ENCODE measurements at regions not wholly inside any gene's neighbourhood (a gene's known extent, or its start where the extent isn't known, plus 50 kb on each side); places are given as distances from the start of the nearest gene placed in this dataset.
"Not testable (repeated sequence)": the region's sequence is repeated elsewhere in the genome, so short reads cannot be mapped to it uniquely, and the experiment has no call there.

DNA sequence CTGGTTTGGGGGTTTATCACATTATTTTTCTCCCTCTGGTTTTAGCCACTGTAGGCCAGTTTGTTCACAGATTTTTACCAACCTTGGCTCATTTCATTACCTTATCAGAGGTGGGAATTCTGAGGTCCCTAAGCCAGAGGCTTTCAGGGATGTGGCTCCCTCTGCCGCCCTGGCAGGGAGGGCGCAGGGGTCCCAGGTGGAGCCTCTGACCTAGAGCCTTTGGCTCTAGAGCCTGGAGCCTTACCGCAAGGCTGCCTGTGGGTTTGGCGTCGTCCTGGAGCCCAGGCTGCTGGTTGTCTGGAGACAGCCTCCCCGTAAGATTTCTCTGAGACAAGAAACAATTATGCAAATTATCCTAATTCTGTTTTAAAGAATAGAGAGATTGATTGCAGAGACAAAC, 188.0 kb downstream of the LMLN start:
- not testable (repeated sequence) for H3K27ac ChIP-seq (ENCODE audit: low read length); H3K27me3 ChIP-seq (ENCODE audit: control insufficient read depth, insufficient read depth, low read length); H3K9me3 ChIP-seq (ENCODE audit: control insufficient read depth, insufficient read depth, low read length); H3K36me3 ChIP-seq (ENCODE audit: control insufficient read depth, insufficient read depth, low read length); H3K4me3 ChIP-seq (ENCODE audit: low read length); H3K4me1 ChIP-seq (ENCODE audit: control insufficient read depth, insufficient read depth, low read length); DNase-seq (ENCODE audit: low read depth, low spot score)
- WGBS (ENCODE audit: insufficient coverage, insufficient read length): no CpG with 5 or more reads among the region's 6 CpGs

GRCh38 chr3:198149904-198150303, 189.9 kb downstream of the LMLN start:
- H3K4me3 ChIP-seq (ENCODE audit: low read length); H3K27me3 ChIP-seq (ENCODE audit: control insufficient read depth, insufficient read depth, low read length); H3K4me1 ChIP-seq (ENCODE audit: control insufficient read depth, insufficient read depth, low read length); H3K9me3 ChIP-seq (ENCODE audit: control insufficient read depth, insufficient read depth, low read length); H3K27ac ChIP-seq (ENCODE audit: low read length); DNase-seq (ENCODE audit: low read depth, low spot score); H3K36me3 ChIP-seq (ENCODE audit: control insufficient read depth, insufficient read depth, low read length): not testable (repeated sequence)
- WGBS (ENCODE audit: insufficient coverage, insufficient read length): no CpG with 5 or more reads among the region's 5 CpGs

DNA sequence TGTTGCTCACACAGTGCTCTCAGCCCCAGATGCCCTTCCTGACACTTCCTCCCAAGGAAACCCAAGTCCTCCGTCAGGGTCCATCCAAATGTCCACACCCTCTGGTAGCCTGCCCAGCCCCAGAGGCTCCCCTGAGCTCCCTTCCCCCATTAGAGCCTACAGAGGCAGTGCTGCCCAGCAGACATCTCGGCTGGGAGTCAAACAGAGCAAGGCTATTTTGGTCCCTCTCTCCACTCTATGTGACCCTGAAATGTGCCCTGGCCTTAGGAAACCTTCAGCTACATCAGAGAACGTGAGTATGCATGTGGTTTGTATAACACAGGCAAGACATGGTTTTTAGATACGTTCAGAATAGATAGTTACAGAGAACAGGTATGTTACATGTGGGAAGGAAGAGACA, 191.8 kb downstream of the LMLN start:
- WGBS (ENCODE audit: insufficient coverage, insufficient read length): no CpG with 5 or more reads among the region's 4 CpGs
- H3K4me1 ChIP-seq (ENCODE audit: control insufficient read depth, insufficient read depth, low read length); H3K27ac ChIP-seq (ENCODE audit: low read length); H3K36me3 ChIP-seq (ENCODE audit: control insufficient read depth, insufficient read depth, low read length); DNase-seq (ENCODE audit: low read depth, low spot score); H3K4me3 ChIP-seq (ENCODE audit: low read length); H3K9me3 ChIP-seq (ENCODE audit: control insufficient read depth, insufficient read depth, low read length); H3K27me3 ChIP-seq (ENCODE audit: control insufficient read depth, insufficient read depth, low read length): not testable (repeated sequence)

GRCh38 chr3:198155771-198156170, 195.8 kb downstream of the LMLN start:
- no CpG with 5 or more reads among the region's 7 CpGs for WGBS (ENCODE audit: insufficient coverage, insufficient read length)
- DNase-seq (ENCODE audit: low read depth, low spot score); H3K4me3 ChIP-seq (ENCODE audit: low read length); H3K36me3 ChIP-seq (ENCODE audit: control insufficient read depth, insufficient read depth, low read length); H3K27ac ChIP-seq (ENCODE audit: low read length); H3K27me3 ChIP-seq (ENCODE audit: control insufficient read depth, insufficient read depth, low read length); H3K9me3 ChIP-seq (ENCODE audit: control insufficient read depth, insufficient read depth, low read length); H3K4me1 ChIP-seq (ENCODE audit: control insufficient read depth, insufficient read depth, low read length): not testable (repeated sequence)

- H3K36me3 ChIP-seq (ENCODE audit: control insufficient read depth, insufficient read depth, low read length); H3K9me3 ChIP-seq (ENCODE audit: control insufficient read depth, insufficient read depth, low read length); DNase-seq (ENCODE audit: low read depth, low spot score); H3K4me3 ChIP-seq (ENCODE audit: low read length); H3K4me1 ChIP-seq (ENCODE audit: control insufficient read depth, insufficient read depth, low read length); H3K27ac ChIP-seq (ENCODE audit: low read length); H3K27me3 ChIP-seq (ENCODE audit: control insufficient read depth, insufficient read depth, low read length): not testable (repeated sequence)
- no CpG with 5 or more reads among the region's 42 CpGs for WGBS (ENCODE audit: insufficient coverage, insufficient read length)
Measured at GRCh38 chr3:198157231-198157868, 197.3 kb downstream of the LMLN start.

DNA sequence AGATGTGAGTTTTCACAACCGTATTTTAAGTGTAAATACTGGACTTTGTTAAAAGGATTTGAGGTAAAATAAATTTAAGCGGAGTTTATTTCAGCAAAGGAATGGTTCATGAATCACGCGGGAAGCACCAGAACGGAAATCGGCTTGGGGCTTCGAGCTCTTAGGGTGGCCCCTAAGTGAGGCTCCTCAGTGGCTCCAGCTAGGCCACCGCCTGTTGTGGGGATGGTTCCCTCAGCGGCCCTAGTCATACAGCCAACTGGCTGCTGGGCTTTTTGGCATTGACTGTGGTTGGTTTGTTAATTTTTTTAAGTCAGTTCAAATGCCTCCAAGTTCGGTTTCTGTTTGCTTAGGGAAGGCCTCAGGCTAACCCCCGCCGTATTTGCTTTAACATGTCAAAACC, 198.0 kb downstream of the LMLN start:
- H3K27me3 ChIP-seq (ENCODE audit: control insufficient read depth, insufficient read depth, low read length); H3K9me3 ChIP-seq (ENCODE audit: control insufficient read depth, insufficient read depth, low read length); H3K4me1 ChIP-seq (ENCODE audit: control insufficient read depth, insufficient read depth, low read length); H3K27ac ChIP-seq (ENCODE audit: low read length); DNase-seq (ENCODE audit: low read depth, low spot score); H3K36me3 ChIP-seq (ENCODE audit: control insufficient read depth, insufficient read depth, low read length); H3K4me3 ChIP-seq (ENCODE audit: low read length): not testable (repeated sequence)
- no CpG with 5 or more reads among the region's 12 CpGs for WGBS (ENCODE audit: insufficient coverage, insufficient read length)

DNA sequence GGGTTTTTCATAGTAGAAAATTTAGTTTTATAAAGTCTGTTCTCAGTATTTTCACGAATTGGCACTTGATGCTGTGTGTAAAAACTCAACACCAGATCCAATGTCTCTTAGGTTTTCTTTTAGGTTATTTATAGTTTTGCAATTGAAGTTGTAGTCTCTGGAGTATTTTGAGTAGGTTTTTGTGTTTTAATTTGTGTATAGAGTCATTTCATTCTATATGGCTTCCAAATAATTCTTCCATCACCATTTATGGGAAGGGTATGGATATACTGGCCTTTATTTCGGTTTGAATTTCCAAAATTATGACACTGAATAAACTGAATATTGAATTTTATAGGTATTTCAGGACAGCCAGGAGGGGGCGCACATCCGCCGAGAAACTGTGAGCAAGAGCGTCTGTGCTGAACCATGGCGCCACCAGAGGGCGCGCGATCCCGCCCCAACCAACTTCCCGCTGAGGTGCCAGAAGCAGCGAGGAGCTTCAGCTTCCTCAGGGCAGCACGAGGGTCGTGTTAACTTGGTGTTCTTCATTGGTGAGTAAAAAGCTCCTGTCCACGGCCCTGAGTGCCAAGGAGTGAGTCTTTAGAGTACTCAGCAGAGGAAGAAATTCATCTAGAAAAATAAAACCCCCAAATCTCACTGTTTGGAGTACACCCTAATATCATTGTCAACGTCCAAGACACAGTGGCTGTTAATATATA, 207.5 kb downstream of the LMLN start:
- H3K36me3 ChIP-seq (ENCODE audit: control insufficient read depth, insufficient read depth, low read length); H3K27me3 ChIP-seq (ENCODE audit: control insufficient read depth, insufficient read depth, low read length); H3K4me1 ChIP-seq (ENCODE audit: control insufficient read depth, insufficient read depth, low read length); H3K27ac ChIP-seq (ENCODE audit: low read length); H3K4me3 ChIP-seq (ENCODE audit: low read length); DNase-seq (ENCODE audit: low read depth, low spot score); H3K9me3 ChIP-seq (ENCODE audit: control insufficient read depth, insufficient read depth, low read length): not testable (repeated sequence)
- no CpG with 5 or more reads among the region's 17 CpGs for WGBS (ENCODE audit: insufficient coverage, insufficient read length)

GRCh38 chr3:198170781-198171180, 210.8 kb downstream of the LMLN start:
- not testable (repeated sequence) for H3K27me3 ChIP-seq (ENCODE audit: control insufficient read depth, insufficient read depth, low read length); H3K9me3 ChIP-seq (ENCODE audit: control insufficient read depth, insufficient read depth, low read length); H3K27ac ChIP-seq (ENCODE audit: low read length); H3K4me3 ChIP-seq (ENCODE audit: low read length); H3K36me3 ChIP-seq (ENCODE audit: control insufficient read depth, insufficient read depth, low read length); DNase-seq (ENCODE audit: low read depth, low spot score); H3K4me1 ChIP-seq (ENCODE audit: control insufficient read depth, insufficient read depth, low read length)
- WGBS (ENCODE audit: insufficient coverage, insufficient read length): no CpG with 5 or more reads among the region's 1 CpG

GRCh38 chr3:198173080-198173479, 213.1 kb downstream of the LMLN start:
- DNase-seq (ENCODE audit: low read depth, low spot score); H3K9me3 ChIP-seq (ENCODE audit: control insufficient read depth, insufficient read depth, low read length); H3K4me1 ChIP-seq (ENCODE audit: control insufficient read depth, insufficient read depth, low read length); H3K27me3 ChIP-seq (ENCODE audit: control insufficient read depth, insufficient read depth, low read length); H3K27ac ChIP-seq (ENCODE audit: low read length); H3K4me3 ChIP-seq (ENCODE audit: low read length); H3K36me3 ChIP-seq (ENCODE audit: control insufficient read depth, insufficient read depth, low read length): not testable (repeated sequence)
- 100% methylated on average over 5 of the region's 5 CpGs for WGBS (ENCODE audit: insufficient coverage, insufficient read length)

DNA sequence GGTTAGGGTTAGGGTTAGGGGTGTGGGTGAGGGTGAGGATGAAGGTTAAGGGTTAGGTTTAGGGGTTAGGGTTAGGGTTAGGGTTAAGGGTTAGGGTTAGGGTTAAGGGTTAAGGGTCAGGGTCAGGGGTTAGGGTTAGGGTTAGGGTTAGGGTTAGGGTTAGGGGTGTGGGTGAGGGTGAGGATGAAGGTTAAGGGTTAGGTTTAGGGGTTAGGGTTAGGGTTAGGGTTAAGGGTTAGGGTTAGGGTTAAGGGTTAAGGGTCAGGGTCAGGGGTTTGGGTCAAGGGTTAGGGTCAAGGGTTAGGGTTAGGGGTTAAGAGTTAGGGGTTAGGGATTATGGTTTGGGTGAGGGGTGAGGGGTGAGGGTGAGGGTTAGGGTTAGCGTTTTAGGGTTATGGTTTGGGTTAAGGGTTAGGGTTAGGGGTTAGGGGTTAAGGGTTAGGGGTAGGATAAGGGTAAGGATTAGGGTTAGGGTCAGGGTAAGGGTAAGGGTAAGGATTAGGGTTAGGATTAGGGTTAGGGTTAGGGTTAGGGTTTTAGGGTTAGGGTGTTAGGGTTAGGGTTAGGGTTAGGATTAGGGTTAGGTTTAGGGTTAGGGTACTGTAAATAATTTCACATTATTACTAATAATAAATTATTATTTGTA, 214.0 kb downstream of the LMLN start:
- not testable (repeated sequence) for H3K4me3 ChIP-seq (ENCODE audit: low read length); H3K9me3 ChIP-seq (ENCODE audit: control insufficient read depth, insufficient read depth, low read length); DNase-seq (ENCODE audit: low read depth, low spot score); H3K36me3 ChIP-seq (ENCODE audit: control insufficient read depth, insufficient read depth, low read length); H3K4me1 ChIP-seq (ENCODE audit: control insufficient read depth, insufficient read depth, low read length); H3K27me3 ChIP-seq (ENCODE audit: control insufficient read depth, insufficient read depth, low read length); H3K27ac ChIP-seq (ENCODE audit: low read length)
- WGBS (ENCODE audit: insufficient coverage, insufficient read length): 100% methylated on average over 1 of the region's 1 CpG
